Small intestine (tissue), 7 donors: ENCODE measurements at regions not wholly inside any gene's neighbourhood (a gene's known extent, or its start where the extent isn't known, plus 50 kb on each side); places are given as distances from the start of the nearest gene placed in this dataset.

Experiments used
- DNase-seq, 2 donors: peaks; one replicate each; pipeline versions ENCODE4 v3.0.0 to v3.0.0-alpha.2; 2013
- FAIRE-seq: peaks from 2 replicates; lab custom pipeline; 2012; peaks lifted over from hg19 to GRCh38; lab: Jason Lieb, UNC
- H3K27ac ChIP-seq, 3 donors: one replicate each; pipeline ENCODE4 v1.5.1; 2013; ENCODE audit warnings: low read length in 2 of 3, mild to moderate bottlenecking in 2 of 3, control low read depth in 1 of 3, inconsistent platforms in 1 of 3, low read depth in 1 of 3, moderate library complexity in 1 of 3
- H3K27me3 ChIP-seq, 3 donors: one replicate each; pipeline ENCODE4 v1.6.1; 2013; ENCODE audit warnings: low read length in 3 of 3, inconsistent platforms in 1 of 3; ENCODE audit not compliant: control insufficient read depth in 3 of 3, insufficient read depth in 3 of 3
- H3K36me3 ChIP-seq, 3 donors: one replicate each; pipeline ENCODE4 v1.6.1; 2013; ENCODE audit warnings: low read length in 3 of 3, inconsistent platforms in 1 of 3, low read depth in 1 of 3, mild to moderate bottlenecking in 1 of 3, moderate library complexity in 1 of 3; ENCODE audit not compliant: control insufficient read depth in 3 of 3, insufficient read depth in 2 of 3
- H3K4me1 ChIP-seq, 3 donors: one replicate each; pipeline ENCODE4 v1.6.1; 2013; ENCODE audit warnings: low read length in 2 of 3, inconsistent platforms in 1 of 3, low read depth in 1 of 3, mild to moderate bottlenecking in 1 of 3, moderate library complexity in 1 of 3; ENCODE audit not compliant: control insufficient read depth in 3 of 3, insufficient read depth in 2 of 3
- H3K4me3 ChIP-seq, 3 donors: one replicate each; pipeline ENCODE4 v1.5.1; 2013; ENCODE audit warnings: low read length in 3 of 3, control low read depth in 1 of 3, inconsistent platforms in 1 of 3, low read depth in 1 of 3, mild to moderate bottlenecking in 1 of 3, moderate library complexity in 1 of 3
- H3K9me3 ChIP-seq, 2 donors: one replicate each; pipeline ENCODE4 v1.6.1; 2013; ENCODE audit warnings: low read depth in 1 of 2, low read length in 1 of 2; ENCODE audit not compliant: control insufficient read depth in 2 of 2, insufficient read depth in 1 of 2
- WGBS, 3 donors: extraction: QIAGEN DNeasy Blood & Tissue Kit; methylation state at CpG; one replicate each; pipeline ENCODE4 v1.1.7; 2013; 5-methylcytosine and 5-hydroxymethylcytosine counted together
- donor health status: healthy with polysubstance abuse.
- donor health status: control.
- donor health status: control.
- donor health status: Bipolar disorder and iron deficiency.
- donor health status: healthy.

- H3K36me3 ChIP-seq = no peaks in the 10 kb centered on the region
- DNase-seq = no peak
- 97 to 100% (median 98%) methylated on average over 1 of the region's 1 CpG for WGBS, 3 donors
- H3K9me3 ChIP-seq = no peaks in the 10 kb centered on the region
- no peaks in the 10 kb centered on the region for H3K4me1 ChIP-seq
- no peaks in the 10 kb centered on the region for H3K27me3 ChIP-seq
- FAIRE-seq = no peak
- no peak overlapping the region for H3K4me3 ChIP-seq
- H3K27ac ChIP-seq = no peak overlapping the region
Observed at GRCh38 chr5:167653645-167654106, 637.8 kb upstream of the WWC1 start.

GRCh38 chr5:167657016-167657415 is 634.4 kb upstream of the WWC1 start:
- no peaks in the 10 kb centered on the region for H3K27me3 ChIP-seq
- DNase-seq (no peak), FAIRE-seq (no peak)
- H3K36me3 ChIP-seq = no peaks in the 10 kb centered on the region
- no peaks in the 10 kb centered on the region for H3K9me3 ChIP-seq
- no peak overlapping the region for H3K27ac ChIP-seq
- no peaks in the 10 kb centered on the region for H3K4me1 ChIP-seq
- H3K4me3 ChIP-seq = no peak overlapping the region
- 52 to 77% (median 60%) methylated on average over 3 of the region's 3 CpGs for WGBS, 3 donors

DNA sequence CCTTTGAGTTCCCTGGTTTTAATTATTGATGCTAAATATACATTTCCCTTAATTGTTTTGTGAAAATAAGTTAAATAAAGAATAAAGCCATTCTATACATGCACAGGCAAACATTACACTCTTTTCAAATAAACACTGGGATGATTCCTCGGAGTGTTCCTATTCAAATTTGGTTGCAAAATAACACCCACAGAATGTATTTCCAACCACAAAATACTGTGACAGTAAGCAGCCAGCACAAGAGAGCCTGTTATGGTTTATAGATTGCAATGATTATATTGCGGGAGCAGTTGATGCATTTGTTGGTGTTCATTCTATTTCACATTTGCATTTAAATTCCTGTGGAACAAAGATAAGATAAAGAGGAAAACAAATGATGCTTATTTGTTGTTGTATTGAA is 632.6 kb upstream of the WWC1 start:
- Histone ChIP-seq H3K4me3 (no peak overlapping the region), H3K9me3 (no peaks in the 10 kb centered on the region), H3K36me3 (no peaks in the 10 kb centered on the region), H3K4me1 (no peaks in the 10 kb centered on the region), H3K27me3 (no peaks in the 10 kb centered on the region), H3K27ac (no peak overlapping the region)
- WGBS, 3 donors = 59 to 66% (median 61%) methylated on average over 2 of the region's 2 CpGs
- DNase-seq = no peak
- FAIRE-seq = no peak

DNA sequence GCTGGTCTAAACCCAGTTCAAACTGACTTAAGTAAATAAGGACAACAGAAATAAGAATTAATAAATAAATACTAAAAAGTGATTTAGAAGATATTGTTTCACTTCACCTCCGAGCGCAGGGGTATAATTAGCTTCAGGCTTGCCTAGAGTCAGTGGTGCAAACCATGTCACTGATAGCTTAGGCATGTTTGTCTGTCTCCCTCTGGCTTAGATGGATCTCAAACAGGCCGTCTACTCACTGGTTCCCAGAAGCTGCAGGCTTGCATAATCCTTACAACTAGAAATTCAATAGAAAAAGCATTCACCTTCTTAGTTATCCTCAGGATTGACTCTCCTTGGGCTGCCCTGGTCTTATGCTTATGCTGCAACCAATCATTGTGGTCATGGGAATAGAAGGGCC is 629.8 kb upstream of the WWC1 start:
- WGBS, 3 donors = 73 to 81% (median 74%) methylated on average over 3 of the region's 3 CpGs
- FAIRE-seq = no peak
- H3K27me3 ChIP-seq = no peaks in the 10 kb centered on the region

DNA sequence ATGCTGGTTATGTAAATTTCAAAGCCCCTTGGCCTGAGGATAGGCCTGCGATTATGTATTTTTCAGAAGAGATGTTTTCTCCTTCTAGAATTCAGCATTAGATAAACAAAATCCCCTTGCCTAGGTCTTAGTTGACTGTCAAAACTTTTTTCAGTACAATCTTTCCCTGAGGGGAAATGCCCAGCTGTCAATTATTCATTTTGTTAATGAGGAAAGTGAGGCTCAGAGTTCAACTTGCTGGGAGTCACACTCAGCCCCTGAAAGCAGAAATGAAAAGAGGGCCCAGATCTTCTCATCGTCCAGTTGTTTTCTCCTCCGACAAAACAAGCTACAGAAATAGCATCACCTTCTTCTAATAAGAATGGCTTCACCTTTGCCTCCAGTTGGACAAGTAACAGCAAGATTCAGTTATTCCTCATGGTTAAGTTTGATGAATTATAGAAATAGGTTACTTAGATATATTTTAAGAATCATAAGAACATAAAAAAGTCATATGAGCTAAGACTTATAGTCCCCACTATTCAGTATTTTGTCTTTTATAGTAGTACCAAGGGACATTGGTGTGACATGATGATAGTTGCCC is 627.1 kb upstream of the WWC1 start:
- H3K36me3 ChIP-seq = no peaks in the 10 kb centered on the region
- no peak for FAIRE-seq
- 86 to 94% (median 89%) methylated on average over 3 of the region's 3 CpGs for WGBS, 3 donors

More for the DNA sequence above, 629.8 kb upstream of the WWC1 start:
- H3K36me3 ChIP-seq = no peaks in the 10 kb centered on the region
- no peak for DNase-seq
- no peak overlapping the region for H3K27ac ChIP-seq
- H3K4me3 ChIP-seq = no peak overlapping the region
- no peaks in the 10 kb centered on the region for H3K4me1 ChIP-seq
- H3K9me3 ChIP-seq = no peaks in the 10 kb centered on the region

DNA sequence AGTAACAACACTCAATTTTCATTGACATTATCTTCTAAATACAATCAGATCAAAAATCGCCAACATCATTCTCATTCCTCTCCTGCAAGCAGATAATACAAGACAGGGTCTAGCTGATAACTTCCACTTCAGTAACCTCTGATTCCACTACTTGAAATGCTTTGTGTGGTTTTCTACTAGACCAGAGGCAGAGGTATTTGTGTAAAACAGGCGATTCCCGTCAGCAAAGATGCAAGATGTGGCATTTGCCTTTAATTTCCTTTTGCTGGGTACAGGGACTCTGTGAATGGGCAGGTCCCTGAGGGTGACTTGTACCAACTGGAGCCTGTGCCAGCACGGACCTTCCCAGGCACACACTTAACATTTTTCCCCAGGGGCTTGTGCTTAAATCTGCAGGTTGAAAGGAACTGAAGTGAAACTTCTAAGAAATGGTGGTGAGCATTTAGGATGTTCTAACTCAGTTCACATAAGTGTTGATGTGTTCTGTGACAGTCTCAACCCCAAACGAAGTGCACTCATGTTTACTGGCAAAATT is 625.5 kb upstream of the WWC1 start:
- DNase-seq (no peak), FAIRE-seq (no peak)
- Histone ChIP-seq H3K9me3 (no peaks in the 10 kb centered on the region), H3K27me3 (no peaks in the 10 kb centered on the region), H3K27ac (no peak overlapping the region), H3K4me3 (no peak overlapping the region), H3K36me3 (no peaks in the 10 kb centered on the region), H3K4me1 (no peaks in the 10 kb centered on the region)
- WGBS, 3 donors = 50 to 57% (median 55%) methylated on average over 5 of the region's 5 CpGs

More for the DNA sequence above, 627.1 kb upstream of the WWC1 start:
- Histone ChIP-seq H3K27ac (no peak overlapping the region), H3K4me1 (no peaks in the 10 kb centered on the region), H3K27me3 (no peaks in the 10 kb centered on the region), H3K9me3 (no peaks in the 10 kb centered on the region), H3K4me3 (no peak overlapping the region)
- DNase-seq = no peak

- Histone ChIP-seq H3K27me3 (no peaks in the 10 kb centered on the region), H3K4me1 (no peaks in the 10 kb centered on the region), H3K9me3 (no peaks in the 10 kb centered on the region), H3K36me3 (no peaks in the 10 kb centered on the region), H3K4me3 (no peak overlapping the region), H3K27ac (no peak overlapping the region)
- no peak for DNase-seq
- FAIRE-seq = no peak
- 69 to 77% (median 71%) methylated on average over 4 of the region's 4 CpGs for WGBS, 3 donors
Observed at GRCh38 chr5:167671176-167671575, 620.3 kb upstream of the WWC1 start.

- 23 to 51% (median 48%) methylated on average over 2 of the region's 2 CpGs for WGBS, 3 donors
- no peaks in the 10 kb centered on the region for H3K27me3 ChIP-seq
- DNase-seq (no peak), FAIRE-seq (no peak)
- no peaks in the 10 kb centered on the region for H3K4me1 ChIP-seq
- no peaks in the 10 kb centered on the region for H3K9me3 ChIP-seq
- H3K27ac ChIP-seq = no peak overlapping the region
- no peak overlapping the region for H3K4me3 ChIP-seq
- no peaks in the 10 kb centered on the region for H3K36me3 ChIP-seq
Observed at GRCh38 chr5:167673942-167674341, 617.5 kb upstream of the WWC1 start.

DNA sequence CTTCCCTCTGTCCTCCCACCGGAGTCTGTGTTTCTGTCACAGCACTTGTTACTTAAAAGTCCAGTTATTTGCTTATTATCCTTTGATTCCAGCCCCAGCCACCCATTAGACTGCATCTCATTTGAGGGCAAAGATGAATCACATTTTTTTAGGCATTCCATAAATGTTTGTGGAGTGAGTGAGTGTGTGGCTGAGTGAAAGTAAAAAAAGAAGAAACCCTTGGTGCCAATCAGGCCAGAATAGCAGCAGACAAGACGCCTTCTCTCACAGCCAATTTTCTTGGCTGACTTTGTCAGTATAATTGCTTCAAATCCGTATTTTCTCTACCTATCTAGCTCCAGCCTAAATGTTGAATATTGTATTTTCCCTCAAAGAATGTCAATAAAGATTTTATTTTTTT is 613.0 kb upstream of the WWC1 start:
- 63 to 84% (median 65%) methylated on average over 3 of the region's 3 CpGs for WGBS, 3 donors
- H3K4me3 ChIP-seq = no peak overlapping the region
- FAIRE-seq (no peak), DNase-seq (no peak)
- H3K4me1 ChIP-seq = no peaks in the 10 kb centered on the region
- H3K36me3 ChIP-seq = no peaks in the 10 kb centered on the region
- no peaks in the 10 kb centered on the region for H3K9me3 ChIP-seq
- H3K27me3 ChIP-seq = no peaks in the 10 kb centered on the region
- H3K27ac ChIP-seq = no peak overlapping the region
